ENCODE measurements at regions not wholly inside any gene's neighbourhood (a gene's known extent, or its start where the extent isn't known, plus 50 kb on each side); places are given as distances from the start of the nearest gene placed in this dataset.

- no peak for TF ChIP-seq FOXM1 (IDR thresholded peaks at IDR 0.05; ENCODE audit: borderline replicate concordance)
- no peak for TF ChIP-seq TARDBP (IDR thresholded peaks at IDR 0.05)
- no peak for TF ChIP-seq FOXK2 (IDR thresholded peaks at IDR 0.05)
- no peak for TF ChIP-seq ZNF384 (IDR thresholded peaks at IDR 0.05)
- no peak for TF ChIP-seq HDGF (IDR thresholded peaks at IDR 0.05; ENCODE audit: borderline replicate concordance)
Measured at GRCh38 chr19:28867978-28868377, 345.0 kb downstream of the UQCRFS1 start.
